HTR-8/SVneo (cell line): ENCODE measurements at regions not wholly inside any gene's neighbourhood (a gene's known extent, or its start where the extent isn't known, plus 50 kb on each side); places are given as distances from the start of the nearest gene placed in this dataset.

Source experiments
- DNase-seq: peaks from one replicate; pipeline ENCODE4 v3.0.0; 2011; ENCODE audit warnings: low spot score, mixed read lengths; ENCODE audit not compliant: insufficient read length
- FAIRE-seq: peaks from 2 replicates; lab custom pipeline; 2011; peaks lifted over from hg19 to GRCh38; lab: Jason Lieb, UNC

DNA sequence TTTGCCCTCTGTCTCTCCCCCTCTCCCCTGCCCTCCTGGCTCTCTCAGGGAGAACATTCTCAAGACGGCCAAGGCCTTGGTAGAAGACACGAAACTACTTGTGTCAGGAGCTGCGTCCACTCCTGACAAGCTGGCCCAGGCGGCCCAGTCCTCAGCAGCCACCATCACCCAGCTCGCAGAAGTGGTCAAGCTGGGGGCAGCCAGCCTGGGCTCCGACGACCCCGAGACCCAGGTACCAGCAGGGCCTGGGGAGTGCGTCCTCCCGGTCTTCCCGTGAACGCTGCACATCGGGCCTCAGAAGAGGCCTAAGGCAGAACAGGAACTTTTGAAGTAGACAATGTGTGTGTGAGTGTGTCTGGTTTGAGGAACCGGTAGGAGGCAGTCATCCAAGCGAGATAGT, 245.4 kb upstream of the TPM1 start:
- DNase-seq: no peak
- FAIRE-seq: no peak

DNA sequence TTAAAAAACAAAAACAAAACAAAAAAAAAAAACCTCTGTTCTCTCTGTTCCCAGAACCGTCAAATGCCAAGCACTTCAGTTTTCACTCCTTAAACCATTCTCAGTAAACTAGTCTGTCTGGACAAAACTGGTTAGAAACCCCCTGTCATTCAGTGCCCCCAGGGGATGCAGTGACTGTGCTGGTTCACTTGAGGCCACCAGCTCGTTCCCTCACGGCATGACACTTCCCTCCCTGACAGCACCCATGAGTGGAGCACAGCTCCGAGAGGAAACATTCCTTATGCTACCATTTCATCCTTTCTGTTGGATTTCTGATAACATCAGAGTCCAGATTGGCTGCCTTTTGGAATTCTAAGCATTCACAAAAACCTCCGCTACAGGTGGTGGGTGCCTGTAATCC, 244.0 kb upstream of the TPM1 start:
- FAIRE-seq: no peak

DNA sequence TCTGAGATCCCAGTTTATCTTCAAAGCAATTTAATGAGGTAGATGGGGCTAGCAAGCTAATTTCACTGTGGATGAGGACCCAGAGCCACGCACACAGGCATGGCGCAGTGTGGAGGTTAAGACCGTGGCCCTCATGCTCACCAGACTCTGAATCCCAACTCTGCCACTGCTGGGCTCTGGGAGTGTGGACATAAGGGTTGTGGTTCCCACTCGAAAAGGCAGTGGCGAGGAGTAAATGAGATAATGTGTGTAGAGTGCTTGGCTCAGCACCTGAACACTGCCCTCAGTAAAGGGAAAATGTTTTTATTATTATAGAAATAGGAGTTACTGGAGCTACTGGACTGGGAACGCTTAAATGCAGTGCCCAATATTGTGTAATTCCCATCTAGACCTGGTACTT, 243.5 kb upstream of the TPM1 start:
- FAIRE-seq: no peak
- no peak for DNase-seq

More for the DNA sequence above, 244.0 kb upstream of the TPM1 start:
- DNase-seq: no peak

DNA sequence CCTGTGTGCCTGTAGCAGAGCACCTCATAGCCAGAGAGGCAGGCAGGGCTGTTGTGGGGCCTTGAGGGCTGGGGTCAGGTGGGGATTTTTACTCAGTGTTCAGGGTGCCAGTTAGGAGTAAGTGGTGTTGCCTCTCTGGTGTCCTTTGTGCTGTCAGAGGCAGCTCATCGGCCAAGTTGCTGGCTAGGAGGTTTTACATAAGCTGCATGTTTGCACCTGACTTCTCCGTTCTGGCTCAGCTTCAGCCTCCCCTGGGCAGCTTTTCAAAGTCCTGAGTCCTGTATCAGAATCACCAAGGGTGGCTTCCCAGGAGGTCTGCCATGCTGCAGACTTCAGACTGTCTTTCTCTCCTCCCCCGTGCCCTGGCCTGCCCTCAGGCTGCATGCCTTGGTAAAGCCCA, 242.6 kb upstream of the TPM1 start:
- FAIRE-seq: no peak
- DNase-seq: no peak

DNA sequence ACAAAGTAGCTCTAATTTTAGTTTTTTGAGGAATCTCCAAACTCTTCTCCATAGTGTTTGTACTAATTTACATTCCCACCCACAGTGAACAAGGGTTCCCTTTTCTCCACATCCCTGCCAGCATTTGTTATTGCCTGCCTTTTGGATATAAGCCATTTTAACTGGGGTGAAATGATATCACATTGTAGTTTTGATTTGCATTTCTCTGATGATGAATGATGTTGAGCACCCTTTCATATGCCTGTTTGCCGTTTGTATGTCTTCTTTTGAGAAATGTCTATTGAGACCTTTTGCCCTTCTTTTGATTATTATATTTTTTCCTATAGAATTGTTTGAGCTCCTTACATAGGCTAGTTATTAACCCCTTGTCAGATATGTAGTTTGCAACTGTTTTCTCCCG, 239.9 kb upstream of the TPM1 start:
- FAIRE-seq (no peak), DNase-seq (no peak)

DNA sequence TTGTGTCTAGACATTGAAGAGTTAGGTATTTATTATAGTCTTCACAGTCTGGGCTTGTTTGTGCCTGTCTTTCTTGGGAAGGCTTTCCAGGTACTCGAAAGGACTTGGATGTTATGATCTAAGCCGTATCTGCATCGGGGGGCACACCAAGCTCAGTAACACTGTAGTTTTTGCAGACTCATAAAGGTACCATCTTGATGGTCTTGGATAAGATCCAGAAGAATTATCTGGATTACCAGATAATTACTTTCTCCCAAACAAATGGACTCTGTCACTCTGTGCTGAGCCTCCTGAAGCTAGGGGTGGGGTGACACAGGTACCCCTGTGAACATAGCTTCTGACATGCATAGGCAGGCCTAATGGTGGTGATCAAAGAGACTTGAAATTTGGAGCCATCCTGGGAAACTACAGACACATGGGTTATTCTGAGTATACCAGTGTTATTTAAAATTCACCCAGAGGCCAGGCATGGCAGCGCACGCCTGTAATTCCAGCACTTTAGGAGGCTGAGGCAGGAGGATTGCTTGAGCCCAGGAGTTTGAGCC, 238.6 kb upstream of the TPM1 start:
- FAIRE-seq: no peak
- no peak for DNase-seq

DNA sequence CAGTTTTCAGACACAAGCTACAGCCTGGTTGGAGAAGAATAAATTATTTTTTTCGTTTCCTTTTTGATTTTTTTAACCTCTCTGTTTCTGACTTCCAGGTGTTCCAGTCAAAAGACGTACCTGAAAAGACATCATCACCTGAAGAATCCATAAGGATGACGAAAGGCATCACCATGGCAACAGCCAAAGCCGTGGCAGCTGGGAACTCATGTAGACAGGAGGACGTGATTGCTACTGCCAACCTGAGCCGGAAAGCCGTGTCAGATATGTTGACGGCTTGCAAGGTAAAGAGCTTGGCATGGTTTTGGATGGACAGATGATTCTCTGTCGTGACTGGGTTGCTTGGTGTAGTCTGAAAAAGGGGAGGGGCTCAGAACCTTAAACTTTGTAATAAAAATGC, 237.0 kb upstream of the TPM1 start:
- DNase-seq (no peak), FAIRE-seq (no peak)

DNA sequence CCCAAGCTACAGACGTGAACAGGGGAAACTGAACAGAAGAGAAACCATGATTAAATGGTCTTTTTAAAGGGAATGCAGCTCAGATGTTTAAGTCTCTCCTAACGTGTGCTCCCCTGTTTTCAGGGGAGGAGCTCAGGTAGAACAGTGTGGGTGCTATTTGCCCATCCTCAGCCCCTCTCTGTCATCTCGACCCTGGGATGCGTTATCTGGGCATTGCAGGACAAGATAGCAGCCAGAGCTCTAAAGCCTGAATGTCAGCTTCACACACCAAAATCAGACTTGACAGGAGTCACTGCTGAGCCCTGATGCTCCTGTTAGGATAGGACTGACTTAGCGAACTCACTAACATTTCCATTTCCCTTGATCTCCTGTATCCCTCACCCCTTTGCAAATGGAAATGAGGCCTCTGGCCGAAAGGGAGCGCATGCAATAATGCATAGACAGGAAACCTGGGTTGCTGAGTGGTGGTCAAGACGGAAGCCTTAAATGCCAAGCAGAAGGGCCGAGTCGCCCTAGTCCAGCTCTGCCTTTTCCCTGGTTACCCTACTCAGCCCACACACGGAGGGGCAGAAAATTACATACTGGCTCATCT, 234.9 kb upstream of the TPM1 start:
- FAIRE-seq (no peak), DNase-seq (no peak)

DNA sequence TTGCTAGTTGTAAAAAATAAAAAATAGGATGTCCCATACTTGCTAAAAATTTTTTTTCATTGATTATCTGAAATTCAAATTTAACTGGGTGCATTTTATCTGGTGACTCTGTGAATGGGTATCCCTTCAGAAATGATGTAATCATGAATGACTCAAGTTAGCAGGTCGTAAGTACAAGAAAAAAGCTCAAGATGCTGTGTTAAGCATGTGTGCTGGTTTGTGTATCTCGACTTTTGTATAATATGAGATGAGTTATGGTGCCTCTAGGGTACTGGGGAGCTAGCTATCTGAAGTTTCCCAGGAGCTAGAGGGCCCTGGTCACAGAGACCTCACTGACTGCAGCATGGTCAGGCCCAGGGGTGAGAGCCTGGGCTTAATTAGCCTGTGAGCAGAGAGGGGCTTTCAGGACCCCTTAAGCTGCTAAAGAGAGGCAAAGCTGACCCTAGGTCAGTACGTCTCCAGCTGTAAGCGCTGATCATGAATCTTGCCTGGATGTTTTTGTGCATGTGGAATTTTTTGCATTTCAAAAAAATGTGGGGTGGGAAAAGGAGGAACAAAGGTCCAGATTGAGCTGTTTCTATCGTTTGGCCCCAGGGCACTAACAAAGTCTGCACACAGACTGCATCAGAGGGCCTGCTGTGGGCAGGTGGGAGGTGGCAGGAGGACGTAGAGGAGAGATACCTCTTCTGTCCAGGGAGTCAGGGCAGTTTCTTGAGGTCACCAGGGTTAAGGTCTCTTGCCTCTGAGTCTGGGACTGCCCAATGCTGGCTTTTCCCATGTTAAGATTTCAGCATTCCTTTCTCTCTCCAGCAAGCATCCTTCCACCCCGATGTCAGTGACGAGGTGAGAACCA, 233.2 kb upstream of the TPM1 start:
- peak; percentile 48 for DNase-seq
- FAIRE-seq: no peak

DNA sequence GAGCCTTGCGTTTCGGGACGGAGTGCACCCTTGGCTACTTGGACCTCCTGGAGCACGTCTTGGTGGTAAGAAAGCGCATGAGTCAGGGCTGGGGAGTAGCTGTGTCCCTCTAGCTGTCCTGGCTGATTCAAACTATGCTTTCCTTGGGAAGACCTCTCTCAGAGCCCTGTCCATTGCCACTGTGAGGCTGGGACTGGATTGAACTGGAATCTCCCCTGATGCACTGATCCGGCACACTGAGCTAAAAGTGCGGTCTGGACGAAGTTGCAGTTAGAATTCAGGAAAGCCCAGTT, 232.6 kb upstream of the TPM1 start:
- DNase-seq (no peak), FAIRE-seq (no peak)

DNA sequence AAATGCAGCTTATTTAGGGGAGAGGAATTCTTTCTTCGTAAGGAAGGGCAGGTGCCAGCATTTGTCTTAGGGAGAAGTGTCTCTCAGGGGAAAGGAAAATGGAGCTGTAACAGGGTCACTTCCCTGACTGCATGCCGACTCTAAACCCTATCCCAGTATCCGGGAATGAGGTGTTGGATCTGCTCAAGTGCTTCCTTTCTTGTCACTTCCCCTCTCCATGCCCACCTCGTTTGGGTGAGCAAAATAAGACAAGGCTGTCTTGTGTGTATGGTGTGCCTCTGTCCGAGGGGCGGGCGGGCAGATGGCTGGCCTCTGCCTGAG, 230.1 kb upstream of the TPM1 start:
- FAIRE-seq: no peak

DNA sequence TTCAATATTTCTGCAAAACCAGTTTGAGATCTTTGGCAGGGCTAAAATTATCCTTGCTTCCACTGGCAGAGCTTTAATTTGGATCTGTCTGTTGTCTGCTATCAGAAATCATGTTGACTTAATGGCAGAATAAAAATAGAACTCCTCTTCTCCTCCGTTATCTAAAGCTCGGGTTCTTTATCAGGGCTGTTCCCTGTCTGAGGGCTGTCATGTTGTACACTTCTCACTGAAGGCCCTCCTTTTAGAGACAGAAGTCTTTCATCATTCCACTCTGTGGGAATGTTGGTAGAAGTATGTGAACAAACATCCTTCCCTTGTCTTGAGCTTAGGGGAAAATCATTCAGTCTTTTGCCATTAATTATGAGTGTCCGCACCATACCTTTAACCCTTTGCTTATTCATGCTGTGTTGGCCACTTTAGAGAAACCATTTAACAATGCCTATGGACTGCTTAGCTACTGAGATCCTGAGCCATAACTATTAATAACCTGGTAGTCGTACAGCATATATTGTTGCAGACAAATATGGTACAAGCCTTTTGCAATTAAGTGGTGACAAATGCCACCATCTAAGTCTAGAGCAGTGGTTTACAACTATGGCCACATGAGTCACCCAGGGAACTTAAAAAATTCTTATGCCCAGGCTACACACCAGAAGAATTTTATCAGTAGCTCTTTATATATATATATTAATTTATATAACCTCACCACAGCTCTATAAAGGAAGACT, 226.0 kb upstream of the TPM1 start:
- no peak for DNase-seq
- no peak for FAIRE-seq

More for the DNA sequence above, 230.1 kb upstream of the TPM1 start:
- DNase-seq: no peak

DNA sequence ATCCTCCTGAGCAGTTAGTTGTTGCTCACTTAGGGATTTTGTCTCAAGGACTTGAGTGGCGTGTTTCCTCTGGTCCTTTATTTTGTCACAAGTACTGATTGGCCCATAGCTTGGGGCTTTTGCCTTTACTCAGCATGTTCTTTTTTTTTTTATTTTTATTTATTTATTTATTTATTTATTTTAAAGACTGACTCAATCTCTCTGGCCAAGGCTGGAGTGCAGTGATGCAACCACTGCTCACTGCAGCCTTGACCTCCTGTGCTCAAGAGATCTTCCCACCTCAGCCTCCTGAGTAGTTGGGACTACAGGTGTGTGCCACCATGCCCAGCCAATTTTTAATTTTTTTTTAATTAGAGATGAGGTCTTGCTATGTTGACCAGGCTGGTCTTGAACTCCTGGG, 223.9 kb upstream of the TPM1 start:
- FAIRE-seq: no peak
- no peak for DNase-seq

DNA sequence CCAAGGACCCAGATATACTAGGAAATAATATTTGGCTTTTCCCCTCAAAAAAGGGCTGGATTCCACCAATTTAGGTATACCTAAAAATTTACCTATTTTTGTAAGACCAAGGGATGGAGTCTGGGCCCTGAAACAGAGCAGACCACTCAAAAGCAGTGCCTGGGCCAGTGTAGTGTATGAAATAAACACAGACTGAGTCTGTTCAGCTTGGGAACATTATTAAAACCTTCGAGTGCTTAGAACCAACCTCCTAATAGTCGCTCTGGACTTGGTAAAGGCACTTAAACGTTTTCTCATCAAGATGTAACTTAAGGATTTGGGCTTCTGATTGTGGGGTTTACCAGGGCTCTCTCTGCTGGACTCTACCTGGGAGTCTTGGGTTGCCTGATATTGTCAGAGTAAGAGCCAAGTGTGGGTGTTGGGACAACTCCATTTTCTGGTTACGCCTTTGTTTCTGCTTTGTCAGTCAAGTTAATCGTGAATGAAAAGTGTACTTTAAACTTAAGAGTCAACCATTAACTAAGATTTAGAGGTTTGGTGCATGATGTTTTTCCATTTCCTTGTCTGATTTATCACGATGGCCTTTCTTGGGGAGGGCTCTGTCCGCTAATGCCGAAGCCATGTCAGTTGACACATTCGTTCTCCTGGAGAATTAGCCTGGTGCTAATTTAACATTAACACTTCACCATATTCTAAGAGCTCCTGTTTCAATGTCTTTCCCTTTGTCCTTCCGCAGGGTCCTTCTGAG, 221.0 kb upstream of the TPM1 start:
- no peak for FAIRE-seq
- no peak for DNase-seq

DNA sequence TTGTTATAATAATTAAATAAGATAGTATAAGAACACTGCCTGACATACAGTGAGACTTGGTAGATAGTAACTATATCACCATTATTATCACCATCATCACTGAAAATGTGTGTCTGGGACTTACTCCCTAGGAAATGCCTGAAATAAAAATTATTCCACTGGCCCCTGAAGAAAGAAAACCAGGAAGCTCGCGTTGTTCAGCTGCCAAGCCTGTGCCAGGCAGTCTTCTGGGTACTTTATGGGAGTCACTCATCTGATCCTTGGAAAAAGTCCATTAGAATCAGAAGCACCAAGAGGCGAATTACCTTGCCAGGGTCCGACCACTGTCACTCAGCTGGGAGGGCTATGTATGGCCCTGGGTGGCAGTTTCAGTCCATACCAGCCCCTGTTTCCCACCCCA, 220.3 kb upstream of the TPM1 start:
- FAIRE-seq (no peak), DNase-seq (no peak)

DNA sequence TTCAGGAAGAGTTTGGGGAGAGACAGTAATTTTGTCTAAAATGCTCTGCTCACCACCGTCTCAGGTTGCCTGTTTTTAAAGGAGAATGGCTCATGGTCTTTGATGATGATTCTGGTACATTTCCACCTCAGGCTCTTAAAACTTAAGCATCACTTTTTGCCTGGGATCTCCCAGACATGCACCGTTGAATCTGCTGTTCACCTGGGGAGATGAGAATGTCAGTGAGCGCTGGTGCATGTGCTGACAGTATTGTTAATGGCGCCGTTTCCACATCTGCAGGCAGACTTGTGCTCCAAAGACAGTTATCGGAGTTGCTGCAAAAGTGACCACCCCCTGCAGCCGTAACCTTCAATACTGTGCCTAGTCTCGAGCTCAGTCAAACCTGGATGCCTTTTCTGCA, 219.0 kb upstream of the TPM1 start:
- no peak for DNase-seq
- FAIRE-seq: no peak

DNA sequence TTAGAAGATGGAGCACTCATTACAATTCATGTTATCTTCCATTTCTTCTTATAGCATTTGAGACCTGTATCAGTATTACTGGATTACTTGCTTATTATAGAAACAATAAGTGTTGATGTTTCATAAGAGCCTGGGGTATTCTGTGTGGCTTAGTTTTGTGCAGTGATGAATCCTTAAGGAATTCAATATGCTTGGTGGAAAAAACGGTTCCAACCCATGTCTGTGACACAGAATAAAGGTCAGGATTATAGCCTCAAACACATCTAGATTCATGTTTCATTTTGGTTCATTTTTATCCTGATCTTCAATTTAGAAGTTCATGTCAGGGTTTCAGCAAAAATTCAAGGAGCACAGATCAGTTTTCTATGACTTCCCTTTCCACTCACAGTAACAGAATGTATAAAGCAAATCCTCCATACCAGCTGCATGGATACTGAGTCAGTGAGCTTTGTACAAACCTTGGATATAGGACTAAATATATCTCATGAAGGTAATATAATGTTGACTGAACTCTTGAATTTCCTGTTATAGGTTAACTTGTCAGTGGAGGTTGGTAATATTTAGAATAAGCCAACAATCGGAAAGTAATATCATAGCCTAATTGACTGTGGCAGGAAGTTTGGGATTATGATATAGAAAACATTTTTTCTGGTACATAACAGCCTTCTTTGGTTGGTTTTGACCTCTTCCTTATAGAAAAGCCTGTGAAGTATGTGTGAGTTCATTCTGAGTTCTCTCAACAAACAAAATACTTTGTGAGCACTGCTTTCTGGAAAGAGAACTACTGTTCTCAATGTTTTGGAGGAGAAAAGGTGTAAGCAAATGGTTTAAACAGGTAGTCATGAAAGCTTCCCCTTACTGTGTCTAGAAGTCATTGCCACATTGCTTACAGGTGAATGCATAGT, 218.2 kb upstream of the TPM1 start:
- FAIRE-seq (no peak), DNase-seq (peak; percentile 33)

DNA sequence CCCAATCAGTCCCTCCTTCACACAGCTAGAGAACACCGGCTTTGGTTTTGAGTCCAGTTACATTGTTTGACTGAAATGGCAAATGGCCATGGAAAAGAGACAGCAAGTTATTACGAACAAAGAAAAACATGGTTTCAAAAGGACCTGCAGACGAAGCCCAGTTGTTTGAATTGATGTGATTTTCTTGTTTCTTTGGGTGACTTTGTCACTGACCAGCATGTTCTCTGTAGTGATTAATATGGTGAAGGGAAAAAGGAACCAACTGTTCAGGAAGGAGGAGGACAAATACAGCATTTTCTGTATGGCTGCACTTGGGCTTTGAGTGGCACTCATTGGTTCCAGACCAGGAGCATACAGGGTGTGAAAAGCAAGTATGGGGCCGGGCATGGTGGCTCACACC, 217.4 kb upstream of the TPM1 start:
- FAIRE-seq (no peak), DNase-seq (no peak)

DNA sequence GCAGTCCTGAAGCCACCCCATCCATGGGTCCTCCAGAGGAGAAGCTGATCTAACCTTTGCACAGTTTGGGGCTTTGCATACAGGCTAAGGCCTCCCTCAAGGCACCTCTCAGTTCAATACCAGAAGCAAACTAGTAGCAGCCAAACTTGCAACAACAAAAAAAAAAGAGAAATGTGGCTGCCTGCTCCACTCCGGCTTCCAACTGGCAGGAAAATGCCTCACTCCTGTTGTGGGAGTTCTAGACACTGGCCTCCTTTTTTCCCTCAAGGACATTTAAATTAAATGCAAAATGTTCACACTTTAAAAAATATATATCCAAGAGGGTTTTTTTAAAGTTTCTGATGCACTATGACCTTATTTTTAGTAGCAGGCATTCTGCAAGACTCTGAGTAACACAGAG, 216.0 kb upstream of the TPM1 start:
- FAIRE-seq (no peak), DNase-seq (no peak)

DNA sequence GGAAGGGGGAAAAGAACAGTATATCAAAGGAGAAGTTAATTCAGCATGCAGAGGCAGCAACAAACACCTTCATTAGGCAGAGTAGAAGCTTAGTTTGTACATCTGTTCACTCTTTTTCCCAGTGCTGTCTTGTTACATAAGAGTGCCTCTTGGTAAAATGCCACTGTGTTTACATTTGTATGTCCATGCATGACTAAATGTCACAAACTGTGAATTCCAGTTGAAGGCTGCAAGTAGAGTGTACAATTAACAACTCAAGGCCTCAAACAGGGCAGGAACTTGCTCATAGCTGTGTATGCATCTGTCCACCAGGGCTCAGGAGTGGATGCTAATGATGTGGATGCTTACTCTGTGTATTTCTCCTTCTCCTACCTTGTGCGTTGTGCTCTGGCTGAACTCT, 214.2 kb upstream of the TPM1 start:
- FAIRE-seq: no peak
- DNase-seq: no peak
